T-helper 9 cell (primary cell): ENCODE measurements at regions not wholly inside any gene's neighbourhood (a gene's known extent, or its start where the extent isn't known, plus 50 kb on each side); places are given as distances from the start of the nearest gene placed in this dataset.

Source experiments
- DNase-seq: peaks from one replicate; pipeline ENCODE4 v3.0.0-alpha.2; 2020

DNA sequence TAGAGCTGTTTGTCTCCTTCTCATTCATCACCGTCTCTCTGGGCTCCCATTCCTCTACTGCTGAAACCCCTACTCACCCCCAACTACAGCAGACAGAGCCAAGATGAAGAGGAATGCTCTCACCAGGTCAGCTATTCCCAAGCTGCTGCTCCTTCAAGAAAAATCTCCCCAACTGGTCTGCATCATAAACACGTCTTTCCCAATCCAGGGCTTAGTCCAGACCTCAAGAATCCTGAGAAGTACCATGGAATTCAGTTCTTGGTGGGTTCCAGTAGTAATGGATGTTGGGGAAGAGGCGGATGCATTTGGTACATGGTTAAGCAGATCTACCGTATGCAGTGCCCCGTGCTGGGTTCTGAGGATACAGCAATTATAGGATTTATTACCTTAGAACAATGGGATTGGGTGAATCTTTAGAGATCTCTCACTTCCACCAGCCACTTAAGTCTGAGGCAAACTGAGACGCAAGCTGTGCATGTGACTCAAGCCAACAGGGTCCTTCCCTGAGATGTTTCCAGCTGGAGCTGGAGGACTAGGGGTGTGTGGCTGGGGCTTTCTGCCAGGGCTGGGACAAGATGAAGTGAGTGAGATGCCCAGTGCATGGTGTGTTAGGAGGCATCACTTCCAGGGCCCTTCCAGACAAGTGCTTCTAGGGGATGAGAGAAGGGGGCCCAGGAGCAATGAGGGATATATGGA, 232.7 kb upstream of the CDH5 start:
- no peak for DNase-seq

DNA sequence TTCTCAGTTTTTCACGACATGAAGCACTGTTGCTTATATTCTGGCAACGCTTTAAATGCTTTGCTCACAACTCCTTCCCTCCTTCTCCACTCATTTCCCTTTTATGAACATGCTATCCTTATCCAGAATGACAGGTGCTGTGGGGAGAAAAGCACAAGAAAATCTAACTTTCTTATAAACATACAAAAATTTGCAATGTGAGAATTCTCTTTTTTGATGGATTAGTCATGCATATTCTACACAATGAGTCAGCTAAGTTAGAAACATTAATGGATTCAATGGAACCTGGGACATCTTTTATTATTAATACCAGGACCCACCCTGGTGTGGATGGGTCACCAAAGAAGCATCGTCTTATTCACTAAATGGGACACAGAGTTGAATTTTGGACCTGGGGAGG, 234.6 kb upstream of the CDH5 start:
- no peak for DNase-seq

DNA sequence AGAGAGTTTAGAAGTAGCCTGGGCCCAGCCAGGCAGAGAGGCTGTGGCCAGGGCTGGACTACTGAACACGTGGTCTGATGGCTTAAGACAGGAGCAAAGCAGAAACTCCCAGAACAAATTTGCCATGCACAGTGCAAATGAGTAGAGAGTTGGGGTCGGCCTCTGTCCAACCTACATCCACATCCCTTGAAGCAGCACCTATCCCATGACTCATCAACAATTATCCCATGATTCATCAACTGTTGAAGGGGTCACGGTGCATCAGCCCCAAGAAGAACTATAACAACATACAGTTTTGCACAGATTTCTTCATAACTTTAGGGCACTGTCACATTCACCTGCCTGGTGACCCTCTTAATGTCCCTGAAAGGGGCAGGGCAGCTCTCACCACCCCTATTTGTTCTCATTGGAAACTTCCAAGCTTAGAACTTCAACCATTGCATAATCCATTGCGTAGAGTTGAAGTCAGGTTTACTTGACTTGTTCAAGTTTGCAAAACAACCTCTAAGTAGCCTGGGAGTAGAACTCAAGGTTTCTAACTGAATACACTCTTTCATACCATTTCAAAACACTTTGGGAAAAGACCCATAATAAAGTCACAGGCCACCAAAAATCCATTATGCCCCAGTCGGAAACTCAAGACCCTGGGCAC, 235.2 kb upstream of the CDH5 start:
- no peak for DNase-seq

DNA sequence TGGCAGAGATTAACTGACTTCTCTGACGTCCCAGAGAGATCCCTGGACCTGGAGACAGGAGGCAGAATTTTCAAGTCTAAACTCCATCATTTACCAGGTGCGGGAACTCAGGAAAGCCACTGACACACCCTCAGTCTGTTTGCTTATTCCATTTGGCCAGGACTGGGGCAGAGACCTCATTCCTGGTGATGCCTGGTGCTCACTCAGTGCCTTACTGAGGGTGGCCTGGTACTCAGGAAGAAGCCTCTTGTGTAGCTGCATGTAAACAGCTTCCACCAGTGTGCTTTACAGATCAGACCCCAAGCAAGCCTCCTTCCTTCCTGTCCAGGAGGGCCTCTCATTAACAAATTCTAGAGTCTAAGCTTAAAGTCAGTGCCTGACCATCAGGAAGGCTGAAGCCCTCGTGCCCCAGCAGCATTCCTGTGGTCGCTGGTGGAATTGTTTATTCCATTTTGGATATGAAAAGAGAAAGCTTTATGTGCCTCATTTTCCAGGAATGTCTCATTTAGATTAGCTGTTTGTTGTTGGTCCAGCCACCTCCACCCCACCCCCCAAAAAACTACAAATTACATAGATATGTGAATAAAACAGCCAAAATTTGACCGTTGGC, 236.1 kb upstream of the CDH5 start:
- no peak for DNase-seq

DNA sequence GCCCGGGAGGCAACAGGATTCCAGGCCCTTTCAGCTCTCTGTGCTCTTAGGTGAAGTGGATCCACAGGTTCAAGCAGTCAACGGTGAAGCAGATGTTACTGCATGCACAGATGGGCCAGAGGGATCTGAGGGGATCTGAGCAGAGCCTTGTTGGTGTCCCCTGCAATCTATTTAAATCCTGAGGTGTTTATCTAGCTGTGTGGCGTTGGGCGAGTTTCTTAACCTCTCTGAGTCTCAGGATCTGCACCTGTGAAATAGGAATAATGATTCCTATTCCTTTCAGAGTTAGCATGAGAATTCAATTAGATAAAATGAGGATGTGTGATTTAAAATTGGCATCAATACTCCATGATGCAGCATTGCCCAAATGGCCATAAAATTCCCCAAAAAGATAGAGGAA, 237.3 kb upstream of the CDH5 start:
- no peak for DNase-seq

DNA sequence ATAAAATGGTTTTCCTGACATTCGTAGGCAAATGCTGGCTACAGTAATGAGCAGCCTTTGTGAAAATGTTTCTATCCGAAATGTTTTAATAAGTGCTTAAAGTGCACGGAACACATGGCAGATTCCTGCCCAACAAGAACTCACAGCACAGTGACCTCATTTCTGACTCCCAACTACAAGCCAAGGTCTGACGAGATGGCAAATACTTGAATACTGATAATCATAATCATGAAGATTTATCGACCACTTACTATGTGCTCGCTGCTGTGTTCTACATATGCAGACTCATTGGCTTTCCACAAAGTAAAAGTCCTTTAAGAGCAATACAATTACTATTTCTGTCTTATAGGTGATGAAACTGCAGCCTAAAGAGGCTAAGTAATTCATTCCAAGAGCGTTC, 238.1 kb upstream of the CDH5 start:
- no peak for DNase-seq

DNA sequence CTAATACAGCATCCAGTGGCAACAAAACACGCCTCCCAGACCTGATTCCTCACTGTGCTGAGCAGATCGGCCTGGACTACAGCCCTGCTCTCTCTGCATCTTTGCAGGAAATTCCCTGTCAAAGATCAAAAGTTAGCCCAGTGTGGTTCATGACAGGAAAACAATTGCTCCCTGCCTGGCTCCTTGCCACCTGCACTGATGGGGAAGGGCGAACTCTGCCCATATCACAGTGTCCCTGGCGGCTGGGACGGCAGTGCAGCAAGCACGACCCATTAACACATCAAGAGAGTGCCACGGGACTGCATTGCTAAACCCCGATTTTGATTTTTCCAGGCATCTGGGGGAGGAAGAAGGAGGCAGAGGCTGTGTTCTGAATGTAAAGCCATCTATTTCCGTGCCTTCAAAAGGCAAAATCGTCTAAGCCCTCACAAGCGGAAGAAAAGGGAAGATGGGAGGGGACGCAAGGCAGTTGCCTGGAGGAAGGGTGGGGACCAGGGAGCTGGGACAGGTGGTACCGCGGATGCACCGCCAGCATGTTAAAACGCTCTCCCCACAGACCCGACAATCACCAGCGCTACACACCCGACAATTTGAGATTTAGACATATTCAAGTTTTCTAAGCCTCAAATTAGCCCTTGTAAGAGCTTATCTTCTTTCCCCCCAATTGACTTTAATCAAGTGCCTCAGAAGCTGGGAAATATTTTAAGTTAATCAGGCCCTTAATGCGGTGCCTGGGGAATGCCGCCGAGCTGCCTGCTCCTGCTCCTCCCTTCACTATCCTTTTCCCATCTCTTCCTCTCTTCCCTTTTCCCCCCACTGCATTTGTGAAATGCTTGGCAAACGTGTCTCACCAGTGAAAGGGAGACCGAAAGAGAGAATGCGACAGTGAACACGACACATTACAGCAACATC, 238.8 kb upstream of the CDH5 start:
- no peak for DNase-seq

DNA sequence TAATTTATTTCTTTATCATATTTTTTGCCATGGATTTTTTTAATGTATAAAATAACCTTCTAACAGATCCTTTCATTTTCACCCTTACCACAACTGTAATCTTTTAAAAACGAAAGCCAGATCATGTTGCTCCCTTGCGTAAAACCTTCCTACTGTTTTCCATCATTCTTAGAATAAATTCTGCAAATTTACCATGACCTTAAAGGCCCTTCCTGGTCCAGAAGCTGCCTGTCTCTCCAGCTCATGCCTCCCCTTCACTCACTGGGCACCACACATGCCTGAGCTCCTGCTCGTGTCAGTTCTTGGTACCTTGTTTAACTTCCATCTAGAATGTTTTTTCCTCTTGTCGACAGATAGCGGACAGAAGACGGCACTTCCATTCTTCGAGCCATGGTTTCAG, 245.0 kb upstream of the CDH5 start:
- no peak for DNase-seq

DNA sequence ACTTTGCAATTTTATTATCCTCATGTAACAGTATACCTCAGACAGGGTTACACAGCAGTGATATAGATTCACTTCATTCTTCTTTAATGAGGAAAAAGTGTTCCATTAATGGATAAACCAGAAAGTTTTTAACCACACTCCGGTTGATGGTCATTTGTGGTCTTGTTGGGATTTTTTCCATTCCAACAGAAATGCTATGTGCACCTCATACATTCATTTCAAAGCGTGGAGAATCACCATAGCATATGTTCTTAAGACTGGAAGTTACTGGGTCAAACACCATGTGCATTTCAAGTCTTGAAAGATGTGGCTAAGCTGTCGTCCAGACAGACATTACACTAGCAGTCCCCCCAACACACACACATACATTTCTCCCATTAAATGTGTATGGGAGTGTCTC, 245.8 kb upstream of the CDH5 start:
- DNase-seq, result no peak

DNA sequence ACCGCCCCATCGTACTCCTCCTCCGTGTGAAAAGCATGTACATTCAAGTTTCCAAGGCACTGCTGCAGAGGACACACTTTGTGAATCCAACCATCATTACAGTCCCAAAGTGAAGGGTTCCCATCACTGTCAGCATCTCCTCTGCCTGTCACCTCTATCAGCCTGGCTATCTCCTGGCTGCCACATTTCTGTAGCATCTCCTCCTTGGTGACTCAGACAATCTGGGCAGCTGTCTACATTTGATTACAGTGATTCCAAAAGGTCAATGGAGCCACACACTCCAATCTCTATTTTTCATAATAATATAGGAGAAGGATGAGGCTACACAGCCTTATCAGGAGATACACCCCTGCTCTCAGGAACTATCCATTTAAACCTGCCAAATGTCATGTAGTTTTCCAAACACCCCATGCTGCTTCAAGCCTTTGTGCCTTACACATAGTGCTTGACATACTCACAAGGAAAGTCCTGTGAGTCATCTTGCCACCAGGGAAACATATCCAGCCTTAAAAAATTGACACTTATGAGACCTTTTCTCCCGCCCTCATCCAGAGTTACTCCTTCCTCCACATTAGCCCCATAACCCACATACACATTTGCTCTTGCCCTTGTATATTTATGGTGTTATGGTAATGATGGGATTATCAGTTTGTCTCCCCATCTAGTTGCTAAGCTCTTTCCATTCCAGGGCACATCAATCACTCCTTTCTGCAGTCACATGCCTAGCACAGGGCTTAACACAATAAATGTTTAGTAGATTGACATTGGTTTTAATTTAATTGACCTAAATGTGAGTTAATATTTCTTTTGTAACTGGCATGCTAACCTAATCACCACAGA, 250.1 kb upstream of the CDH5 start:
- DNase-seq, result no peak

DNA sequence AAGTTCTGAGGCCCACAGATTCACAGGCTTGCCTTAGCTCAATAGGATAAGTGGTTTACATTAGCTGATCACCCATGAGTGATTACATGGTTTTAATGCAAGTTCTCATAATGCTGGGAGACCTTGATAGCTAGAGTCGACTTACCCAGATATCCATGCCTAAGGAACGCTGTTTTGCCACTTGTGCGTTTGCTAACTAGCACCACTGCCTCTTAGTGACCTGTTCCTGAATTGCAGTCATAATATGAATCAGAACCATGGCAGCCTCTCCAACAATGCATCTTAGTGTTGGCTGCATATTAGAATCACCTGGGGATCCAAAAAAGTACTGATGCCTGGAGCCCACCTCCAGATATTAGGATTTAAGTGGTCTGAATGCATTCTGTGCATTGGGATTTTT, 251.1 kb upstream of the CDH5 start:
- no peak for DNase-seq

DNA sequence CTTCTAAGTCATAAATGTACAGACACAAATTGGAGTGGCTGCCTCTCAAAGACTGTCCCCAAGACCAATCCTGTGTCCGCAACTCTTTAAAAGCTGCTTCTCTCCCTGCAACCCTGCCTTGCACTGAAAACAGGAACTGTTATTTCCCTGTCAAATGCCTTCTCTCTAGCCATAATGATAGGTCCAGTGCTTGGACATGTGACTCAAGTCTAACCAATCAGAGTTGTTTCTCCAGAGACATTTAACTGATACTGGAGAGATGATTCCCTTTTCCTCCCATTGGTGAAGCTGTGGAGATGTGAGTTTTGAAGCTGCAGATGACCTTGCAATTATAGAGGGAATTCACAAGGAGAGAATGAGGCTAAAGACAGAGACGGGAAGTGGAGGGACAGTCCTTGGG, 253.3 kb upstream of the CDH5 start:
- DNase-seq, result no peak

DNA sequence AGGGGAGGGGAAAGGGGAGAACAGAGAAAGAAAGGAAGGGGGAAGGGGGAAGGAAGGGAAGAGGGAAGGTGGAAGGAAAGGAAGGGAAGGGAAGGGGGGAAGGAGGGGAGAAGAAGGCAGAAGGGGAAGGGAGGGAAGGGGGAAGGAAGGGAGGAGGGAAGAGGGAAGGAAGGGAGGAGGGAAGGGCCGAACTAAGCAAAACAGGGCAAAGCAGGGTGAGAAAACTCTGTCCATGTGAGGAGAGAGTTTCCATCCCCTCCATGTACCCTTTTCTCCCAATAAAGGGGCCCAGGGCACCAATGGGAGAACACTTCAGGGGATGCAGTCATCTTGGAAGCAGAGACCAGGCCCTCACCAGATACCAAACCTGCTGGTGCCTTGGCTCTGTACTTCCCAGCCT, 256.8 kb upstream of the CDH5 start:
- no peak for DNase-seq

DNA sequence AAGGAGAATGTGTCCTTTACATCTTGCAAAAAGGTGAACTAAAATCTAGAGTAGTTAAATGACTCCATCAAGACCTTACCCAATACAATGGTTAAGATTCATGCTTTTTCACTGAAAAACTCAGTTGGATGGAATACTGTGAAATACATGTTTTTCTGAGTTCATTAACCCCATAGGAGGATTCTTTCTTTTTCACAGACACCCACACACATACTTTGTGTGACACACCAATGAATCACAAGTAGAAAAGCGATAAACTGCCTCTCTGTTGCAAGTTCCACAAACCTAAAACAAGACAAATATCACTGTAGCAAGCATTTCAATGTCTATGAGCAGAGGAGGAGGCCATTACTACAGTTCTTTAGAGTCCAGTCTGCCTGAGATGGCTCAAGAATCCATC, 258.8 kb upstream of the CDH5 start:
- no peak for DNase-seq

DNA sequence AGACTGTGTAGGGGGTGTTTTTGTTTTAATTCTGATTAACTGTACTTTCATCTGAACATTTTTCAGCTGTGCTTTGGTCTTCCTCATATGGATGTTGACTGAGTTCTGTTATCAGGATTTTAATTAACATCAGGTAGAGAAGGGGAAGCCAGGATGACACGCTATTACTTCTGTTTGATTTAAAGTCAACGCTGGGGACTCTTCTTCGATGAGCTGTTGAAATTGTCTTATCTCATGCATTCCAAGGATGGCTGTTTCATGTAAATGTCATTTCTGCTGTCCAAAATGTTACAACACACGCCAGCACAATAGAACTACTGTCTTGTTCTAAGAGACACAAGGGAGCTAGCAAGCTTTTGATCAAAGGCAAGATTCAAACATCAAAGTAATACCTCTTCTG, 263.3 kb upstream of the CDH5 start:
- DNase-seq, result no peak

DNA sequence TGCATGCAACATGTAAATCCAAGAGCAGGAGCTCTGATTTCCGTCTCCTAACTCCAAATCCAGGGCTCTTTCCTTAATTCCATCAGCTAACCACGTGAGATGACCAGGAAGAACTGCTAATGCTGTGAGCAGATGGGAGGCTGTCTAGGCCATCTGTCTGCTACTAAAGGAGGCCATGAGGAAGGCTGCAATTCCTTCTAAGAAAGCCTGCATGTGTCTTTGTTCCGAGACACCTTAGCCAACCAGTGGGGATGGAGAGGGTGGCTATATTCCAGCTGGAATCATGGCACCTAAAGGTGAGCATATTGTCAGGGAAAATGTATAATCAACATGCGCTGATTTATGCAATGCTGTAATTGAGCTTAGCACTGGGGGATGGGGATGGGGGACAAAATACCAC, 267.2 kb upstream of the CDH5 start:
- no peak for DNase-seq

DNA sequence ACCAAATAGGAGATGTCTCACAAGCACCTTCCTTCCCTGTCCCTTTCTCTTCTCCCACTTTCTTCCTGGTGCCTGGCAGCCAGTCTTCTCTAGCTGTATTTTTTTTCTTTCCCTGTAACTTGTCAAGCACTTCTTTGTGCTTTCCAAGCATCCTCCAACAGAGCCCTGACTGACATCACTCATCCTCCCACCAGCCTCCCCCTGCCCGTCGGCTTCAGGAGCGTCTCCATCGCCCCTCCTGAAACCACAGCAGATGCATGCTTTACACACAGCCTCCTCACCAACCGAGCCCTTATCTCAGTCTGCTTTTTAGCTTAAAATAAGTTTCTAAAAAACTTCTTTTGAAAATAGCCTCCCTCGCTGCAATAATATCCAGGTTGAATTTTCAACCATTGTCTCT, 268.7 kb upstream of the CDH5 start:
- DNase-seq, result no peak

DNA sequence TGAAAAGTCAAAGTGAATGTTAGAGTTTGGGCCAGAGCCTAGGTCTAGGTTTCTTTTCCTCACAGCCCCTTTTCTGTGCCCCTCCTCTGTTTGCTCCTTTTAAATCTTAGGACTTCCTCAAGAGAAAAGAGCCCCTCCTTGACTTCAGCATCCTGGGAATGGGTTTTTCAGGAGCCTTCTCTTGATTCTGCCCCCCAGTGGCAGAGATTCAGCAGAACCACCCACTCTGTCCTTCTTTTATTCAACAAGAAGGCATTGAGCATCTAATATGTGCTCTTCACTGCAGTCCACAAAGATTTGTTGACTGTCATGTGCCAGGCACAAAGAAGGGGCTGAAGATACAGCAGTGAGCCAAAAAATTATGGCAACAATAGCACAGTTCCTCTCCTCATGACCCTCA, 270.8 kb upstream of the CDH5 start:
- DNase-seq, result no peak

DNA sequence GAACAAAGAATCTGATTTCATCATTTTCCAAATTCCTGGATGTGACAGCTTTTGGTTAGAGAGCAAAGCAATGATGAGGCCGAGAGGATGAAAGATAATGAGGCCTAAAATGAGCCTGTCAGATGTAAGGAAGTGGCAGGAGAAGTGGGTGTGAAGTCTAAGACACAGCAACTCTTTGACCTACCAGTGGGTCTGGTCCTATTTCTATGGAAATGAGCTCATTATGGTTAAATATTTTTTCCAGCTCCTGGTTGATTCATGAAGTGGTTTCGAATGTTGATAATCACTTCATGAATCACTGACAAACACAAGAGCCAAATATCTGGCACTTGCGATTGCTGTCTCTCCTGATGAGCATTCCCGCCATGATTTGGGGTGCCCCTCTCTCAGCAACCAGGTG, 273.3 kb upstream of the CDH5 start:
- no peak for DNase-seq

DNA sequence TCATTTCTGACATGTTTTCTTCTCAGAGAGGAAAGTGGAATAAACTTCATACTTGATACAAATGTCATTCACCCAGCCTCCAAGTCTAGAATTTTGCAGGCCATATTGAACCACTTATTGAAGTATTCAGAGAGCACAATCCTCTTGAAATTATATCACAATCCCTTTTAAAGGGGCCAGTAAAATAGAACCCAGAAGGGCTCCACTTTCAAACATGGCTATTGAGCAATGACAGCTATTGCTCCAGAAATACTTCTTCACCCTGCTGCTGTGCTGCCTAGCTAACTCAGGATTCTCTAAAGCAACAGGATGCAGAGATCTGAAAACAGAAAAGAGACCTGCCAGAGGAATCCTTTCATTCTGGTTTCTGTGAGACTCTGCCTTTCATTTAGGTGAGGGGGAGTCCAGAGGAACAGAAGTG, 275.0 kb upstream of the CDH5 start:
- DNase-seq, result no peak

DNA sequence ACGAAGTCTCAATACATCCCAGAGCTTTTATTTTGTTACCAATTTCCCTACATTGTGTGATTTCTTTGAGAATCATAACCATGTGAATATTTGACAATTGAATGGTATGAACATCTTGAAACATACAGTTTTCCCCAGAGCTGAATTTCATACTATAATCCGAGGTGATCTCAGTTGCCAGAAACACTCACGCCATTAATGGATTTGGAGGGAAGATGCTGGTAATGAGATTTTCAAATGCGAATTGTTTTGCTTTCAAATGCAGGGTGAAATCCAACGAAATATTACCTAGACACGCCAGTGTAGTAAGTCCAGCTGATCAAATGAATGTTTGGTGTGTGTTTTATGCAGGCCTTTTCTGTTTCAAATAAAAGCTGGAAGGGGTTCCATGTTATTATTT, 277.8 kb upstream of the CDH5 start:
- no peak for DNase-seq

DNA sequence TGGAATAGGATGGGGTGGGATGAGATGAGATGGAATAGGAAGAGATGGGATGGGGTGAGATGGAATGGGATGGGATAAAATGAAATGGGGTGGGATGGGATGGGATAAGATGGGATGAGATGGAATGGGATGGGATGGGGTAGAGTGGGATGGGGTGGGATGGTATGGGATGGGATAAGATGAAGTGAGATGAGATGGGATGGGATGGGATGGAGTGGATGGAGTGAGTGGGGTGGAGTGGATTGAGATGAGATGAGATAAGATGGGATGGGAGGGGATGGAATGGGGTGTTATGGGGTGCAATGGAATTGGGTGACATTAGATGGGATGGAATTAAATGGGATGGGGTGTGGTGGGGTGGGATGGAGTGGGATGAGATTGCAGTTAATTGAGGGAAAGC, 279.2 kb upstream of the CDH5 start:
- DNase-seq, result no peak

DNA sequence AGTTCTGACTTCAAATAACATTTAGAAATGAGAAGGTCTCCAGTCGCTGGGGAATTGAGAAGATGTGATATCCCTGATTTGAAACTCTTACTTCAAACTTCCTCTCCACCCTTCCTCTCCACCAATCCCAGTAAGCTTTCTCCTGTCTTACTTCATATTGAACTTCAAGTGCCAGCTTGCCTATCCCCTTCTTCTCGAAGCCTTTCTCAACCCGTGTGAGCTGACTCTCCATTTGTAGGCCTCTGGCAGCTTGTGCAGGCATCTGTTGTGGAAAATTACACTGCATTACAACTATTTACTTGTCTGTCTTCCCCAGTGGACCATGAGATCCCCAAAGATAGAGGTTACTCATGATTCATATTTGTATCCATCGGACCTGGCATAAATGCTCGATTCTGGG, 280.8 kb upstream of the CDH5 start:
- no peak for DNase-seq
